Keratinocyte (primary cell): ENCODE measurements at regions not wholly inside any gene's neighbourhood (a gene's known extent, or its start where the extent isn't known, plus 50 kb on each side); places are given as distances from the start of the nearest gene placed in this dataset.
"Not testable (repeated sequence)": the region's sequence is repeated elsewhere in the genome, so short reads cannot be mapped to it uniquely, and the experiment has no call there.

Experiments used
- DNase-seq: peaks from one replicate; pipeline ENCODE4 v3.0.0-alpha.2; 2011; ENCODE audit warnings: low read depth, missing footprints, low spot score
- FAIRE-seq: peaks from 2 replicates; lab custom pipeline; 2011; peaks lifted over from hg19 to GRCh38; lab: Jason Lieb, UNC
- H2AFZ ChIP-seq: 2 replicates; pipeline ENCODE4 v1.6.0; 2012; ENCODE audit warnings: low read length, control low read depth, inconsistent platforms; ENCODE audit not compliant: control insufficient read depth
- H3K27ac ChIP-seq: 2 replicates; pipeline ENCODE4 v1.5.1; 2011; ENCODE audit warnings: low read length; ENCODE audit not compliant: control insufficient read depth, insufficient read depth
- H3K27me3 ChIP-seq: 3 replicates; pipeline ENCODE4 v1.6.0; 2011; ENCODE audit warnings: low read length; ENCODE audit not compliant: control insufficient read depth, insufficient read depth; ENCODE audit errors: extremely low read depth
- H3K36me3 ChIP-seq, 2 experiments: 2 replicates in 1 of 2; 3 replicates in 1 of 2; pipeline ENCODE4 v1.5.1; 2011; ENCODE audit warnings: low read length in 2 of 2, mild to moderate bottlenecking in 1 of 2; ENCODE audit not compliant: control insufficient read depth in 2 of 2, insufficient read depth in 2 of 2; ENCODE audit errors: extremely low read depth in 1 of 2
- H3K4me1 ChIP-seq: 3 replicates; pipeline ENCODE4 v1.5.1; 2011; ENCODE audit warnings: low read length; ENCODE audit not compliant: control insufficient read depth, insufficient read depth; ENCODE audit errors: extremely low read depth
- H3K4me2 ChIP-seq: 3 replicates; pipeline ENCODE4 v1.6.0; 2011; ENCODE audit warnings: low read depth, low read length; ENCODE audit not compliant: control insufficient read depth, insufficient read depth; ENCODE audit errors: extremely low read depth
- H3K4me3 ChIP-seq, 3 experiments: fragments of 200-600 bp in 1 of 3; sonication (generic) in 1 of 3; 2 replicates in 2 of 3; 3 replicates in 1 of 3; pipeline ENCODE4 v1.5.1; 2011 to 2016; ENCODE audit warnings: low read length in 3 of 3, mild to moderate bottlenecking in 3 of 3, control low read depth in 2 of 3, inconsistent platforms in 1 of 3, low read depth in 1 of 3, mixed read lengths in 1 of 3, mixed run types in 1 of 3, moderate library complexity in 1 of 3; ENCODE audit not compliant: control insufficient read depth in 2 of 3, insufficient read depth in 2 of 3; ENCODE audit errors: extremely low read depth in 1 of 3
- H3K79me2 ChIP-seq: 2 replicates; pipeline ENCODE4 v1.6.0; 2012; ENCODE audit warnings: low read length; ENCODE audit not compliant: control insufficient read depth, insufficient read depth
- H3K9ac ChIP-seq: 3 replicates; pipeline ENCODE4 v1.6.0; 2011; ENCODE audit warnings: low read length; ENCODE audit not compliant: control insufficient read depth, insufficient read depth; ENCODE audit errors: extremely low read depth
- H3K9me1 ChIP-seq: 3 replicates; pipeline ENCODE4 v1.6.0; 2011; ENCODE audit warnings: low read length; ENCODE audit not compliant: control insufficient read depth, insufficient read depth; ENCODE audit errors: extremely low read depth
- H3K9me3 ChIP-seq: 2 replicates; pipeline ENCODE4 v1.5.1; 2012; ENCODE audit warnings: low read depth, low read length; ENCODE audit not compliant: control insufficient read depth
- H4K20me1 ChIP-seq: 3 replicates; pipeline ENCODE4 v1.6.0; 2011; ENCODE audit warnings: low read length; ENCODE audit not compliant: control insufficient read depth, insufficient read depth; ENCODE audit errors: extremely low read depth
- CTCF ChIP-seq, 3 experiments: IDR thresholded peaks in 1 of 3; conservative IDR thresholded peaks in 1 of 3; optimal IDR thresholded peaks in 1 of 3; 2 replicates in 2 of 3; 3 replicates in 1 of 3; pipeline versions ENCODE3 to v1.5.1; 2011; ENCODE audit warnings: low read length in 3 of 3, mild to moderate bottlenecking in 3 of 3, moderate library complexity in 2 of 3, control low read depth in 1 of 3, inconsistent platforms in 1 of 3; ENCODE audit not compliant: insufficient read depth in 2 of 3; ENCODE audit errors: extremely low read depth in 1 of 3
- EZH2 ChIP-seq: IDR thresholded peaks from one replicate; pipeline ENCODE4 v1.6.1; 2012; ENCODE audit warnings: inconsistent platforms, mild to moderate bottlenecking, low read length, moderate library complexity
- dilution Hi-C: fragments of 300-500 bp; cut with MboI; formaldehyde crosslinking; loops from one replicate; pipeline ENCODE4 v1.7.0; 2020; ENCODE audit warnings: low sequenced_read_pairs; ENCODE audit not compliant: extremely low pct_ligation_motif_present

- Histone ChIP-seq H3K9me1 (no peaks in the 10 kb centered on the region), H4K20me1 (no peaks in the 10 kb centered on the region), H3K4me3 (no peak overlapping the region), H2AFZ (no peak overlapping the region), H3K36me3 (no peaks in the 10 kb centered on the region), H3K9ac (no peak overlapping the region), H3K4me1 (no peaks in the 10 kb centered on the region), H3K27ac (no peak overlapping the region), H3K79me2 (no peaks in the 10 kb centered on the region), H3K4me2 (no peak overlapping the region), H3K9me3 (peaks cover 2% of the 10 kb centered on the region), H3K27me3 (no peaks in the 10 kb centered on the region)
- TF ChIP-seq CTCF (optimal IDR thresholded peaks at IDR 0.05 in 1 of 3, IDR thresholded peaks at IDR 0.05 in 1 of 3, conservative IDR thresholded peaks at IDR 0.05 in 1 of 3; ENCODE audit: extremely low read depth in 1 of 3, insufficient read depth in 2 of 3, low read length in 3 of 3) (no peak), EZH2 (no peak)
- dilution Hi-C loops, result no loop called here
- DNase-seq, result no peak
- FAIRE-seq, result no peak
These were observed 1338.5 kb downstream of the AMY1C start for GRCh38 chr1:105088166-105088565.

- H3K27me3 ChIP-seq, H3K27ac ChIP-seq, H3K79me2 ChIP-seq, H3K4me1 ChIP-seq, H3K9ac ChIP-seq, H3K4me3 ChIP-seq, H3K4me2 ChIP-seq, FAIRE-seq, DNase-seq, dilution Hi-C loops, H4K20me1 ChIP-seq, H3K36me3 ChIP-seq, H3K9me1 ChIP-seq, H3K9me3 ChIP-seq, H2AFZ ChIP-seq: not testable (repeated sequence)
These were observed 1344.2 kb downstream of the AMY1C start for GRCh38 chr1:105093893-105094292.

- dilution Hi-C loops, result no loop called here
- TF ChIP-seq CTCF (optimal IDR thresholded peaks at IDR 0.05 in 1 of 3, IDR thresholded peaks at IDR 0.05 in 1 of 3, conservative IDR thresholded peaks at IDR 0.05 in 1 of 3; ENCODE audit: extremely low read depth in 1 of 3, insufficient read depth in 2 of 3, low read length in 3 of 3) (no peak), EZH2 (no peak)
- Histone ChIP-seq H3K27ac (no peak overlapping the region), H3K9ac (no peak overlapping the region), H3K9me1 (no peaks in the 10 kb centered on the region), H3K79me2 (no peaks in the 10 kb centered on the region), H2AFZ (no peak overlapping the region), H4K20me1 (no peaks in the 10 kb centered on the region), H3K4me3 (no peak overlapping the region), H3K4me1 (no peaks in the 10 kb centered on the region), H3K27me3 (no peaks in the 10 kb centered on the region), H3K4me2 (no peak overlapping the region), H3K36me3 (no peaks in the 10 kb centered on the region), H3K9me3 (no peaks in the 10 kb centered on the region)
- no peak for FAIRE-seq
- DNase-seq, result no peak
These were observed 1350.4 kb downstream of the AMY1C start for GRCh38 chr1:105100102-105100501.
